ENCODE measurements at regions not wholly inside any gene's neighbourhood (a gene's known extent, or its start where the extent isn't known, plus 50 kb on each side); places are given as distances from the start of the nearest gene placed in this dataset.

- TF ChIP-seq, protein P1, sequence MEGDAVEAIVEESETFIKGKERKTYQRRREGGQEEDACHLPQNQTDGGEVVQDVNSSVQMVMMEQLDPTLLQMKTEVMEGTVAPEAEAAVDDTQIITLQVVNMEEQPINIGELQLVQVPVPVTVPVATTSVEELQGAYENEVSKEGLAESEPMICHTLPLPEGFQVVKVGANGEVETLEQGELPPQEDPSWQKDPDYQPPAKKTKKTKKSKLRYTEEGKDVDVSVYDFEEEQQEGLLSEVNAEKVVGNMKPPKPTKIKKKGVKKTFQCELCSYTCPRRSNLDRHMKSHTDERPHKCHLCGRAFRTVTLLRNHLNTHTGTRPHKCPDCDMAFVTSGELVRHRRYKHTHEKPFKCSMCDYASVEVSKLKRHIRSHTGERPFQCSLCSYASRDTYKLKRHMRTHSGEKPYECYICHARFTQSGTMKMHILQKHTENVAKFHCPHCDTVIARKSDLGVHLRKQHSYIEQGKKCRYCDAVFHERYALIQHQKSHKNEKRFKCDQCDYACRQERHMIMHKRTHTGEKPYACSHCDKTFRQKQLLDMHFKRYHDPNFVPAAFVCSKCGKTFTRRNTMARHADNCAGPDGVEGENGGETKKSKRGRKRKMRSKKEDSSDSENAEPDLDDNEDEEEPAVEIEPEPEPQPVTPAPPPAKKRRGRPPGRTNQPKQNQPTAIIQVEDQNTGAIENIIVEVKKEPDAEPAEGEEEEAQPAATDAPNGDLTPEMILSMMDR (IDR thresholded peaks at IDR 0.05): no peak
- TF ChIP-seq POLR2A (IDR thresholded peaks at IDR 0.05): no peak
Observed at GRCh38 chr4:3868211-3869173, 102.3 kb downstream of the ADRA2C start.
